ENCODE measurements at regions not wholly inside any gene's neighbourhood (a gene's known extent, or its start where the extent isn't known, plus 50 kb on each side); places are given as distances from the start of the nearest gene placed in this dataset.

GRCh38 chrX:45775468-45775867 is 574.8 kb upstream of the DIPK2B start:
- DNase-seq (ENCODE audit: low read depth in 2 of 2), result peak; percentile 60 to 65

- DNase-seq (ENCODE audit: low read depth in 2 of 2), result peak; percentile 66
Measured at GRCh38 chrX:45774961-45775360, 574.3 kb upstream of the DIPK2B start.

GRCh38 chrX:45773572-45773971 is 572.9 kb upstream of the DIPK2B start:
- DNase-seq (ENCODE audit: low read depth in 2 of 2), result no peak

GRCh38 chrX:45771560-45772340 is 571.1 kb upstream of the DIPK2B start:
- peak; percentile 42 to 57 for DNase-seq (ENCODE audit: low read depth in 2 of 2)

GRCh38 chrX:45771114-45771513 is 570.4 kb upstream of the DIPK2B start:
- DNase-seq (ENCODE audit: low read depth in 2 of 2), result peak; percentile 85

- peak; percentile 66 to 69 for DNase-seq (ENCODE audit: low read depth in 2 of 2)
Measured at GRCh38 chrX:45769761-45770582, 569.3 kb upstream of the DIPK2B start.

- no peak for DNase-seq (ENCODE audit: low read depth in 2 of 2)
Measured at GRCh38 chrX:45768666-45769236, 568.1 kb upstream of the DIPK2B start.

- peak; percentile 33 to 42 for DNase-seq (ENCODE audit: low read depth in 2 of 2)
Measured at GRCh38 chrX:45766981-45767501, 566.4 kb upstream of the DIPK2B start.

GRCh38 chrX:45765767-45766166 is 565.1 kb upstream of the DIPK2B start:
- DNase-seq (ENCODE audit: low read depth in 2 of 2), result no peak

GRCh38 chrX:45765281-45765680 is 564.6 kb upstream of the DIPK2B start:
- DNase-seq (ENCODE audit: low read depth in 2 of 2), result no peak

GRCh38 chrX:45762699-45763647 is 562.3 kb upstream of the DIPK2B start:
- DNase-seq (ENCODE audit: low read depth in 2 of 2), result no peak

- DNase-seq (ENCODE audit: low read depth in 2 of 2), result no peak
Measured at GRCh38 chrX:45761920-45762319, 561.2 kb upstream of the DIPK2B start.

GRCh38 chrX:45760187-45760742 is 559.6 kb upstream of the DIPK2B start:
- DNase-seq (ENCODE audit: low read depth in 2 of 2), result no peak

- DNase-seq (ENCODE audit: low read depth in 2 of 2), result no peak
Measured at GRCh38 chrX:45758738-45759397, 558.2 kb upstream of the DIPK2B start.

GRCh38 chrX:45758319-45758718 is 557.6 kb upstream of the DIPK2B start:
- peak; percentile 77 to 78 for DNase-seq (ENCODE audit: low read depth in 2 of 2)

GRCh38 chrX:45757272-45757671 is 556.6 kb upstream of the DIPK2B start:
- no peak for DNase-seq (ENCODE audit: low read depth in 2 of 2)

- no peak for DNase-seq (ENCODE audit: low read depth in 2 of 2)
Measured at GRCh38 chrX:45756557-45756956, 555.9 kb upstream of the DIPK2B start.

- no peak for DNase-seq (ENCODE audit: low read depth in 2 of 2)
Measured at GRCh38 chrX:45755703-45756102, 555.0 kb upstream of the DIPK2B start.

GRCh38 chrX:45751156-45751555 is 550.5 kb upstream of the DIPK2B start:
- no peak for DNase-seq (ENCODE audit: low read depth in 2 of 2)

GRCh38 chrX:45750639-45751038 is 550.0 kb upstream of the DIPK2B start:
- no peak for DNase-seq (ENCODE audit: low read depth in 2 of 2)
